SU-DHL-6 (cell line): ENCODE measurements at regions not wholly inside any gene's neighbourhood (a gene's known extent, or its start where the extent isn't known, plus 50 kb on each side); places are given as distances from the start of the nearest gene placed in this dataset.

ENCODE experiments used
- H2AFZ ChIP-seq: fragments of 200-600 bp; sonication (generic); 2 replicates; pipeline ENCODE4 v1.6.1; 2014; ENCODE audit warnings: low read depth, mild to moderate bottlenecking, moderate library complexity, mixed read lengths, antibody characterized with exemption, low read length; ENCODE audit not compliant: severe bottlenecking
- H3F3A ChIP-seq: fragments of 200-600 bp; shearing (Covaris generic); 2 replicates; pipeline ENCODE4 v1.6.0; 2016; ENCODE audit warnings: antibody characterized with exemption, mild to moderate bottlenecking; ENCODE audit not compliant: insufficient read depth
- H3K27ac ChIP-seq: fragments of 200-600 bp; sonication (generic); 2 replicates; pipeline ENCODE4 v1.5.1; 2016; ENCODE audit warnings: low read depth, mild to moderate bottlenecking, low read length, moderate library complexity, mixed read lengths
- H3K27me3 ChIP-seq: fragments of 200-600 bp; sonication (generic), shearing (Covaris generic); 2 replicates; pipeline ENCODE4 v1.6.0; 2014; ENCODE audit warnings: mild to moderate bottlenecking, low read length
- H3K36me3 ChIP-seq: fragments of 200-600 bp; sonication (generic); 2 replicates; pipeline ENCODE4 v1.6.1; 2014; ENCODE audit warnings: mild to moderate bottlenecking, low read length, mixed read lengths
- H3K4me2 ChIP-seq: fragments of 300-600, 200-600 bp; shearing (Covaris generic), sonication (generic); 2 replicates; pipeline ENCODE4 v1.6.0; 2014; ENCODE audit warnings: low read length, low read depth, mild to moderate bottlenecking; ENCODE audit not compliant: poor library complexity, severe bottlenecking
- H3K4me3 ChIP-seq: fragments of 200-600 bp; sonication (generic); 2 replicates; pipeline ENCODE4 v1.5.1; 2014; ENCODE audit warnings: antibody characterized with exemption, low read length, mild to moderate bottlenecking, mixed read lengths; ENCODE audit not compliant: insufficient read depth, poor library complexity, severe bottlenecking
- H3K79me2 ChIP-seq: fragments of 200-600 bp; sonication (generic); 2 replicates; pipeline ENCODE4 v1.6.1; 2014; ENCODE audit warnings: mild to moderate bottlenecking, low read length, moderate library complexity; ENCODE audit not compliant: insufficient read depth
- H3K9ac ChIP-seq: fragments of 200-600 bp; sonication (generic); 2 replicates; pipeline ENCODE4 v1.7.0; 2014; ENCODE audit warnings: mild to moderate bottlenecking, low read length
- H3K9me2 ChIP-seq: fragments of 200-600 bp; sonication (generic); replicated peaks from 2 replicates; pipeline ENCODE4 v1.6.1; 2014; ENCODE audit warnings: low read length; ENCODE audit not compliant: insufficient read depth
- H3K9me3 ChIP-seq: fragments of 200-600 bp; sonication (generic); 2 replicates; pipeline ENCODE4 v1.6.1; 2014; ENCODE audit warnings: low read length, mixed read lengths; ENCODE audit not compliant: insufficient read depth
- H4K20me1 ChIP-seq: fragments of 200-600 bp; sonication (generic); 2 replicates; pipeline ENCODE4 v1.6.1; 2014; ENCODE audit warnings: low read depth, mild to moderate bottlenecking, antibody characterized with exemption, low read length, moderate library complexity, mixed read lengths
- CTCF ChIP-seq: fragments of 200-600 bp; sonication (generic); IDR thresholded peaks from one replicate; pipeline ENCODE4 v1.5.1; 2017; ENCODE audit warnings: antibody characterized with exemption, mild to moderate bottlenecking, low read length, moderate library complexity; ENCODE audit not compliant: insufficient read depth, poor library complexity, severe bottlenecking
- EZH2phosphoT487 ChIP-seq: fragments of 200-600 bp; sonication (generic), shearing (Covaris generic); conservative IDR thresholded peaks from 2 replicates; pipeline ENCODE4 v1.6.1; 2018; ENCODE audit warnings: mild to moderate bottlenecking, antibody characterized with exemption, low read length, moderate library complexity, mixed read lengths

DNA sequence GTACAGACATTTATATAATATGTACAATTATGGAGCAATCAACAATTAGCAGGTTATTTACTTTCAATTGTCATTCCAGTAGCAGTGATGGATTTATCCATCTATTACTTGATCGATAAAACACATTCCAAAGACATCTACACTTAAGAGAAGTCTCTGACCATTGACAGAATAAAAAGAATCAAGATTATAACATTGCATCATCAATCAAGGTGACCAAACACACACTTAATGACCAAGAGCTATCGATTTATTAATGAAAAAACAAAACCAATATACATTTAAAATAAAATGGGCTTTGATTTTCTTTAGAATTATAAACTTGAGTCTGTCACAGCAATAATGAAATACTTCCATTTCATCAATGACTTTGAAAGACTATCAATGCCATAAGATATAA, 170.2 kb upstream of the CDKN3 start:
- TF ChIP-seq CTCF (no peak), EZH2phosphoT487 (no peak)
- H3K79me2 ChIP-seq, result no peaks in the 10 kb centered on the region
- no peak overlapping the region for H3K27ac ChIP-seq
- H4K20me1 ChIP-seq, result no peaks in the 10 kb centered on the region
- no peak overlapping the region for H3K4me2 ChIP-seq
- H3K9ac ChIP-seq, result no peak overlapping the region
- no peaks in the 10 kb centered on the region for H3F3A ChIP-seq
- no peaks in the 10 kb centered on the region for H3K27me3 ChIP-seq
- no peaks in the 10 kb centered on the region for H3K9me2 ChIP-seq
- H3K36me3 ChIP-seq, result no peaks in the 10 kb centered on the region
- H3K4me3 ChIP-seq, result no peak overlapping the region
- H3K9me3 ChIP-seq, result no peaks in the 10 kb centered on the region
- no peak overlapping the region for H2AFZ ChIP-seq

- Histone ChIP-seq H3K9me2 (no peaks in the 10 kb centered on the region), H3F3A (no peaks in the 10 kb centered on the region), H3K27me3 (no peaks in the 10 kb centered on the region), H3K9ac (no peak overlapping the region), H2AFZ (no peak overlapping the region), H3K4me2 (no peak overlapping the region), H3K27ac (no peak overlapping the region), H3K36me3 (no peaks in the 10 kb centered on the region), H4K20me1 (no peaks in the 10 kb centered on the region), H3K4me3 (no peak overlapping the region), H3K79me2 (no peaks in the 10 kb centered on the region), H3K9me3 (no peaks in the 10 kb centered on the region)
- TF ChIP-seq EZH2phosphoT487 (no peak), CTCF (no peak)
These were observed 167.7 kb upstream of the CDKN3 start for GRCh38 chr14:54229136-54229535.

- Histone ChIP-seq H3K79me2 (no peaks in the 10 kb centered on the region), H4K20me1 (no peaks in the 10 kb centered on the region)
These were observed 166.2 kb upstream of the CDKN3 start for GRCh38 chr14:54230645-54231044.

More at GRCh38 chr14:54230645-54231044, 166.2 kb upstream of the CDKN3 start:
- Histone ChIP-seq H3K27ac (no peak overlapping the region), H3K36me3 (no peaks in the 10 kb centered on the region), H3K27me3 (no peaks in the 10 kb centered on the region), H3K4me3 (no peak overlapping the region), H3K9me2 (no peaks in the 10 kb centered on the region), H3K9ac (no peak overlapping the region), H3K9me3 (no peaks in the 10 kb centered on the region), H3F3A (no peaks in the 10 kb centered on the region), H2AFZ (no peak overlapping the region), H3K4me2 (no peak overlapping the region)
- TF ChIP-seq EZH2phosphoT487 (no peak), CTCF (no peak)
